ENCODE measurements at regions not wholly inside any gene's neighbourhood (a gene's known extent, or its start where the extent isn't known, plus 50 kb on each side); places are given as distances from the start of the nearest gene placed in this dataset.

DNA sequence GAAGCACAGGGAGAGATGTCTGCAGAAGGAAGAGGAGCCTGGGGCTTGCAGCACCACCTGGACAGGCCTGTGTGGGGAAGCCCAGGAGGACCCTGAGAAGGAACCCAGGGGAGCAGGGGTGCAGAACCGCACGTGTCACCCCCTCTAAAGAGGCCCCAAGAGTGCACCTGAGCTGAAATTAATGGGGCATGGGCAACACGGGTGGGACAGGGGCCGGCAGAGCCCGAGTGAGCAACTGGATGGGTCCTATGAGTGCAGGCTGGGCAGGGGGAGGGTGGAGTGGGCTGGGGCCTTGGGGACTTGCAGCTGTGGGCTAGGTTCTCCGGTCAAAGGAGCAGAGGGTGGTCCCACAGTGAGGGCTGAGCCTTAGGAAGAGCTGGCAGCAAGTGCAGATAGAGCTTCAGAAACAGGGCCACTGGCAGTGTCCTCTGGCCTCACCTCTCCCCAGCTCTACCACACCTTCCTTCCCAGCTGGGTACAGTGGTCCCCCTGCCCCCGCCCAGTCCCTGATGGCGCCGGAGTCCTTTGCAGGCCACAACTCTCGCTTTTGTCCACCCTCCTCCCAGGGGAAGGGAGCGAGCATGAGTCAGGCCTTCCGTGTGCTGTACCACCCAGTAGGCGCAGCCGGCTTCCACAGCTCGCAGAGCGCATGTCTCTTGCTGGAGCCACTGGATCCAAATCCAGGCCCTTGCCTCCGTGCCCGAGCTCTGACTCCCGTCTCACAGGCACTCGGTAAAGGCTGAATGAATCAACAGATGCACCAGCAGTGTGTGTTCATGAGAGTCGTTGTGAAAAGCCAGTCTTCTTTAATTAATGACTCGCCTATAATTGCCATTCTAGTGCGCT is 131.6 kb downstream of the HMX1 start:
- TF ChIP-seq SIN3A (IDR thresholded peaks at IDR 0.05; ENCODE audit: borderline replicate concordance, insufficient read depth, low read length): no peak
- TF ChIP-seq POLR2AphosphoS5 (IDR thresholded peaks at IDR 0.05; ENCODE audit: low read depth, low read length): no peak
- TF ChIP-seq, protein P1, sequence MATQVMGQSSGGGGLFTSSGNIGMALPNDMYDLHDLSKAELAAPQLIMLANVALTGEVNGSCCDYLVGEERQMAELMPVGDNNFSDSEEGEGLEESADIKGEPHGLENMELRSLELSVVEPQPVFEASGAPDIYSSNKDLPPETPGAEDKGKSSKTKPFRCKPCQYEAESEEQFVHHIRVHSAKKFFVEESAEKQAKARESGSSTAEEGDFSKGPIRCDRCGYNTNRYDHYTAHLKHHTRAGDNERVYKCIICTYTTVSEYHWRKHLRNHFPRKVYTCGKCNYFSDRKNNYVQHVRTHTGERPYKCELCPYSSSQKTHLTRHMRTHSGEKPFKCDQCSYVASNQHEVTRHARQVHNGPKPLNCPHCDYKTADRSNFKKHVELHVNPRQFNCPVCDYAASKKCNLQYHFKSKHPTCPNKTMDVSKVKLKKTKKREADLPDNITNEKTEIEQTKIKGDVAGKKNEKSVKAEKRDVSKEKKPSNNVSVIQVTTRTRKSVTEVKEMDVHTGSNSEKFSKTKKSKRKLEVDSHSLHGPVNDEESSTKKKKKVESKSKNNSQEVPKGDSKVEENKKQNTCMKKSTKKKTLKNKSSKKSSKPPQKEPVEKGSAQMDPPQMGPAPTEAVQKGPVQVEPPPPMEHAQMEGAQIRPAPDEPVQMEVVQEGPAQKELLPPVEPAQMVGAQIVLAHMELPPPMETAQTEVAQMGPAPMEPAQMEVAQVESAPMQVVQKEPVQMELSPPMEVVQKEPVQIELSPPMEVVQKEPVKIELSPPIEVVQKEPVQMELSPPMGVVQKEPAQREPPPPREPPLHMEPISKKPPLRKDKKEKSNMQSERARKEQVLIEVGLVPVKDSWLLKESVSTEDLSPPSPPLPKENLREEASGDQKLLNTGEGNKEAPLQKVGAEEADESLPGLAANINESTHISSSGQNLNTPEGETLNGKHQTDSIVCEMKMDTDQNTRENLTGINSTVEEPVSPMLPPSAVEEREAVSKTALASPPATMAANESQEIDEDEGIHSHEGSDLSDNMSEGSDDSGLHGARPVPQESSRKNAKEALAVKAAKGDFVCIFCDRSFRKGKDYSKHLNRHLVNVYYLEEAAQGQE (IDR thresholded peaks at IDR 0.05; ENCODE audit: insufficient read depth in 1 of 2, low read depth in 2 of 2, low read length in 2 of 2): no peak
- no peak for TF ChIP-seq FOXP2 (optimal IDR thresholded peaks at IDR 0.05; ENCODE audit: borderline replicate concordance, extremely low read depth, extremely low read length, insufficient read depth)
- no peak for TF ChIP-seq TAF1 (IDR thresholded peaks at IDR 0.05; ENCODE audit: borderline replicate concordance, insufficient read depth, low read length)

DNA sequence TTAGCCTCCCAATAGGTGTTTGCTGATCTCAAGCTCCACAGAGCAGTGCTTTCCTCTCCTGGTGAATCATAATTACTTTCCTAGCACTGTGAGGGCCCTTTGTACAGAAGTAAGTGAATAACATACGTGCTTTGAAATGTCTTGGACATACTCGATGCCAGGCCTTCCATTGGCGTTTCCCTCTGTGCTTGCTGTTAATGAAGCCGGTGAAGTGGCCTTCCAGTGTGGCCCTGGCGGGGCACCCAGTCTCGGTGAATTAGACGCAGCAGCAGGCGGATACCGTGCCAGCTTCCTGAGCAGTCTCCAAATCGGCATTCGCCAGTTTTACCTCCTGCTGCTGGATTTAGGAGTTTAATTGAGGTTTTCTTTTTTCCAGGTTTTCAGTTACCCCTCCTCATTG is 132.3 kb downstream of the HMX1 start:
- no peak for TF ChIP-seq POLR2AphosphoS5 (IDR thresholded peaks at IDR 0.05; ENCODE audit: low read depth, low read length)
- no peak for TF ChIP-seq FOXP2 (optimal IDR thresholded peaks at IDR 0.05; ENCODE audit: borderline replicate concordance, extremely low read depth, extremely low read length, insufficient read depth)
- no peak for TF ChIP-seq TAF1 (IDR thresholded peaks at IDR 0.05; ENCODE audit: borderline replicate concordance, insufficient read depth, low read length)
- TF ChIP-seq, protein P1 (IDR thresholded peaks at IDR 0.05; ENCODE audit: insufficient read depth in 1 of 2, low read depth in 2 of 2, low read length in 2 of 2): no peak
- TF ChIP-seq SIN3A (IDR thresholded peaks at IDR 0.05; ENCODE audit: borderline replicate concordance, insufficient read depth, low read length): no peak

DNA sequence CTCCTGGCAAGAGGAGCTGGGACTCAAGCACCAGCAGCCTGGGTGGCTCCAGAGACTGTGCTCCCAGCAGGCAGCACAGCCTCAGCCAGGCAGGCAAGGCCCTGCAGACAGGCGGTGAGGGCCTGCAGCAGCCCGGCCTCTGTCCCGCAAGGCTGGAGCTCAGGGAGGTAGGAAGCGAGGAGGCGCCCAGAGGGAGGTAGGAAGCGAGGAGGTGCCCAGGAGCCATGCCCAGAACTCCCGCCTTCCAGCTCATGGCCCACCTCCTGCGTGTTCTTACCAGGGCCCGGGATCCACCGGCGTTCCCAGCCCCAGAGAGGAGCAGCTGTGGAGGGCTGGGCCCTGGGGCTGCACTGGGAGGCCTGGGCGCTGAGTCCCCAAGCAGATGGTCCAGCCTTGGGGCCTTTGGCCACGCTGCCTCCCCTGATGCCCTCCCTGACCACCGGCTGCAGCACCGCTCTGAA is 133.1 kb downstream of the HMX1 start:
- TF ChIP-seq FOXP2 (optimal IDR thresholded peaks at IDR 0.05; ENCODE audit: borderline replicate concordance, extremely low read depth, extremely low read length, insufficient read depth) (no peak), SIN3A (IDR thresholded peaks at IDR 0.05; ENCODE audit: borderline replicate concordance, insufficient read depth, low read length) (no peak), TAF1 (IDR thresholded peaks at IDR 0.05; ENCODE audit: borderline replicate concordance, insufficient read depth, low read length) (no peak), POLR2AphosphoS5 (IDR thresholded peaks at IDR 0.05; ENCODE audit: low read depth, low read length) (no peak)
- TF ChIP-seq, protein P1 (IDR thresholded peaks at IDR 0.05; ENCODE audit: insufficient read depth in 1 of 2, low read depth in 2 of 2, low read length in 2 of 2): no peak

DNA sequence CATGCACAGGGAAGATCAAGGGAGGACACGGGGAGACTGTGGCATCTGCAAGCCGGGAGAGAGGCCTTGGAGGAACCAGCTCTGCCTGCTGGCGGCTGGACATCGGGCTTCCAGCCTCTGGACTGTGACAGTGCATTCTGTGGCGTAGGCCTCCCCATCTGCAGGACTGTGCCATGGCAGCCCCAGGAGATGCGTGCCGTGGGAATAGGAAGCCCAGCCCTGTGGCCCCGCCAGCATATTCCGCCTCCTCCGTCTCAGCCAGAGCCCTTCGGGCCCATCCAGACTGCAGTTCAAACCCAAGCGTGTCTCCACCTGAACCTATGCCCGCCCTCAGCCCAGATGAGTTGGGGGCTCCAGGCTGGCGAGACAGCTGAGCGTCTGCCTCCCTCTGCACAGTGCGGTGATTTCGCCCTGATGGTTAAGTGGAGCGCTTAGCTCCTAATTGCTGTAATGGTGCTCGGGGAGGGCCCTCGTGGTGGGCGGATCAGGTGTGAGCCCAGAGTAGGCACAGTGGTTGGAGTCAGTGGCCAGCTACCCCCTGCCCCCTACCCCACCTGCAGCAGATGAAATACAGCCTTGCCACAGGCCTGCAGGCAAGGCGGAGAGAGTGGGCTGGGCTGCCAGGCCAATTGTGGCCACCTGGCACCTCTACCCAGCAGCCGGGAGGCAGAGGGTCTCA is 133.9 kb downstream of the HMX1 start:
- TF ChIP-seq POLR2AphosphoS5 (IDR thresholded peaks at IDR 0.05; ENCODE audit: low read depth, low read length) (no peak), TAF1 (IDR thresholded peaks at IDR 0.05; ENCODE audit: borderline replicate concordance, insufficient read depth, low read length) (no peak), SIN3A (IDR thresholded peaks at IDR 0.05; ENCODE audit: borderline replicate concordance, insufficient read depth, low read length) (no peak), FOXP2 (optimal IDR thresholded peaks at IDR 0.05; ENCODE audit: borderline replicate concordance, extremely low read depth, extremely low read length, insufficient read depth) (no peak)
- TF ChIP-seq, protein P1 (IDR thresholded peaks at IDR 0.05; ENCODE audit: insufficient read depth in 1 of 2, low read depth in 2 of 2, low read length in 2 of 2): no peak

Data from PFSK-1 (cell line).